Umbilical cord (tissue), 1 donor: ENCODE measurements at regions not wholly inside any gene's neighbourhood (a gene's known extent, or its start where the extent isn't known, plus 50 kb on each side); places are given as distances from the start of the nearest gene placed in this dataset.

ENCODE experiments used
- DNase-seq: peaks from one replicate; pipeline ENCODE4 v3.0.0-alpha.2; 2015; ENCODE audit warnings: low spot score

GRCh38 chr4:30783751-30784150 is 63.6 kb downstream of the PCDH7 start:
- no peak for DNase-seq

GRCh38 chr4:30789219-30789671 is 69.1 kb downstream of the PCDH7 start:
- DNase-seq, result peak; percentile 55

DNA sequence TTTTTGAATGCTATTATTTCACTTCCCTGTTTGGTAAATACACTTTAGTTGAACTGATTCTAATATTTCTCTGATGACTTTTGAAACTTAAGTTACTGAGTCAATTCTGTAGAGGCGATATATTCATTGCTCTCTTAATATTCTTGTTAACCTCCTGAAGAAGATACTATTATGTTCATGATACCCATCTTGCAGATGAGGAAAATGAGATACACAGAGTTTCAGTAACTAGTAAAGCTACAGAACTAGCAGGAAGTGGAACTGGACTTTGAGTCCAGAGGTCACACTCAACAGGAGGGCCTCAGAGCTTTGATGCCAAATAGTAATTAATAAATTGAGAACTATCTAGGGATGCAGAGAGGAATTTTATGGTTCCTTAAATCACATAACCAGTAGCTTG is 70.0 kb downstream of the PCDH7 start:
- DNase-seq, result no peak

GRCh38 chr4:30790998-30791397 is 70.8 kb downstream of the PCDH7 start:
- DNase-seq, result no peak

GRCh38 chr4:30792601-30793000 is 72.4 kb downstream of the PCDH7 start:
- DNase-seq, result peak; percentile 70

DNA sequence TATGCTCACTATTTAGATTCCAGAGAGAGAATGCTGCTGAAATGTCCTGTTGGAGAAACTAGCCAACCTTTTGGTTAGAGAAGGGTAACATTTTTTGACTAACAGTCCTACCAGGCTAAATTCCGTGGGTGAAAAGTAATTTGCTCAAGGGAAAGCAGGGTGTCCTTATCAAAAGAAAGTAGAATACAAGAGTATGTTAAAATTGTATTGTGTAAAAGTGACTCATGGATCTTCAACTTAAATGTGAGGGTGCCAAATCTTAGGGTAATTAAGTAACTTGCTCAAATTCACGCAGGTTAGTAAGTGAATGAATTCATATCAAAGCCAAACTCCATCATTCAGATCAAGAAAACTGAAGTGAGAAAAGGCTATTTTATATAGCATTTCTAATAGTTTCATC is 81.7 kb downstream of the PCDH7 start:
- no peak for DNase-seq

GRCh38 chr4:30802622-30803323 is 82.6 kb downstream of the PCDH7 start:
- DNase-seq, result no peak

- no peak for DNase-seq
Observed at GRCh38 chr4:30808276-30808675, 88.1 kb downstream of the PCDH7 start.

GRCh38 chr4:30811296-30811695 is 91.1 kb downstream of the PCDH7 start:
- no peak for DNase-seq

GRCh38 chr4:30815685-30816084 is 95.5 kb downstream of the PCDH7 start:
- no peak for DNase-seq

- DNase-seq, result no peak
Observed at GRCh38 chr4:30817447-30817846, 97.3 kb downstream of the PCDH7 start.

DNA sequence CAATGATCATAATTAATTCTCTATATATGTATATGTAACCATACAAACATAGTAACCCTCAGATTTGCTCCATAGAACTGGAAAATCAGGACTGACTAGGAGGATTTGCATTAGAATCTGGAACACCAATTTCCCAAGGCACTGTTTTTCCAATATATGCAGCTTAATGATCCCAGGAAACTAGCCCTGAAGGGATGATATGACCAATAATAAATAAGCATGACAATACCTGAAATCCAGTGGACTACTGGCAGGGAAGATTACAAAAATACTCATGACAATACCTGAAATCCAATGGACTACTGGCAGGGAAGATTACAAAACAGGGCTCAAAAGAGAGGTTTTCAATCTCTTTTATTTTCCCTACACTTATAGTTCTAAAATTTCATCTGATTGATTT is 98.4 kb downstream of the PCDH7 start:
- DNase-seq, result no peak

DNA sequence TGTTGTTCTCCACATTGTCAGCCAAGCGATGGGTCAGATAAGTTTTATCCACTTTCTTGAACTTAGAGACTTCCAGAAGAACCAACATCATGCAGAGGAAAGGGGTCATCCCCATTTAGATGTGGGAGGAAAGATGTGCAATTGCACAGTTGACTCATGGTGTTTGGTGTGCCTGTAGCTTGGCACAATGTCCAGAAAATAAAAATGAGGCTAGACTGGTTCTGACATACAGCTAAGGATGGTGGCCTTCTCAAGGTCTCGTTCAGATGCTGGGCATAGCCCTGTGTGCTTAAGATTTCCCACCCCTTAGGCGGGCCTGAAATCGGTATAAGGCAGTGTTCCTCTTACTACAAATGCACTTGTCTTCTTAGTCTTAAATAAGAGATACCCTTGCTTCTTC is 101.1 kb downstream of the PCDH7 start:
- no peak for DNase-seq

- DNase-seq, result peak; percentile 45
Observed at GRCh38 chr4:30821859-30822612, 101.9 kb downstream of the PCDH7 start.

DNA sequence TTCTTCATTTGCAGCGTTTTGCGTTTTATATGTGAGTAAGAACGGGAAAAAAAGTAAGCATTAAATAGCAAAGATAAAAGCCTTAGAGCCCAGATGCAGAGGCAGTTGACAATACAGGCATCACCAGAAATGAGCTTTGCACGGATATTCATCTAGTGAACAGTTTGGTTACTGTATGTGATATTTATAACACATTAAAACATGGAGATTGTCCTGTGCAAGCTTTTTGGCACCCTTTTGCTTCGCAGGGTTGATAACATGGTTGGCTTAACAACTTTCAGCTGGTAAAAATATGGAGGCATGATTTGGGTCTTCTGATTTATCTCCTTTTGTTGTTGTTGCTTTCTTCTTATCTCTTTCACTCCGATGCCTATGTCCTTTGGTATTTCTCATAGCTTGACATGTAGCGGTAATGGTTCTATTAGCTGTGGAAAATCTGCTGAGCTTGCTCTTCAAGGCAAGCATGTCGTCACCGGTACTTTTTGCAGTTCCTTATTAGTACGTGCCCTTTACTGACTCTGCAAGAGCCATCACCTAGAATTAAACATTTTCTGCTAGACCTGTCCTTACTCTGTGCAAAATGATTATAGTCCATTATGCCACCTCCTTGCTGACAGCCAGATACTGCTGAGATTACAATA is 102.9 kb downstream of the PCDH7 start:
- no peak for DNase-seq

DNA sequence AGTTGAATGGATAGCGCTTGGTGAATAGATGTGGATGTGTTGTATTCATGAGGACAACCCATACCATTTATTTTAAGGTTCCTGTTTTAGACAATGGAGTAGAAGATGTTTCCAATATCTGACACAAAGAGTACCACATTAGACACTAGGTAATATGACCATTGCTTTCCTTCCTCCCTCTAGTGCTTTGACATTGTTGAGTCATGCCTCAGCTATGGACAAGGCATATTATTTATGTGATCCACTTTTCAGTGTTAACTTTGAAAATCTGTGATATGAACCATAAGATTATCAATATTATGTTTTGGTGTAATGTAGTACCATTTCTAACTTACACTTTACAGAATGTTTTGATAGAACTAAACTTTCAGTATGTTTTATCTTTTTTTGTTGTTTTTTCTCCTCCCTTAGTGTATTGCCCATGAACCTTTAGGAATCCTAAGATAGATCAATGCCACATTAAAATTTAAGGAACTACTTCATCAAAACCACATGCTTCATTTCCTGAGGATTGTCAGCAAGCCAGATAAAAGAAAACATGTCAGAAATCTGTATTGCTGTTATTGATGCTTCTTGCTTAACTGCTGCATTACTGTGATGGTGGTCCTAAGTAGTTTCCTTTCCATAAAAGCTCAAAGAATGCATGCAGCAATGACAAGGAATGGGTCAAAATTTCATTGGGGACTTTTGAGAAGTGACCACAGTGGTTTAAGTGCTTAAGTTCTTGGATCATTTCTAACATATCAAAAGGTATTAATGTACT is 105.0 kb downstream of the PCDH7 start:
- no peak for DNase-seq

GRCh38 chr4:30828264-30828926 is 108.2 kb downstream of the PCDH7 start:
- no peak for DNase-seq

GRCh38 chr4:30832639-30833038 is 112.5 kb downstream of the PCDH7 start:
- no peak for DNase-seq

- DNase-seq, result no peak
Observed at GRCh38 chr4:30833206-30833605, 113.0 kb downstream of the PCDH7 start.

GRCh38 chr4:30835044-30835443 is 114.9 kb downstream of the PCDH7 start:
- DNase-seq, result no peak

DNA sequence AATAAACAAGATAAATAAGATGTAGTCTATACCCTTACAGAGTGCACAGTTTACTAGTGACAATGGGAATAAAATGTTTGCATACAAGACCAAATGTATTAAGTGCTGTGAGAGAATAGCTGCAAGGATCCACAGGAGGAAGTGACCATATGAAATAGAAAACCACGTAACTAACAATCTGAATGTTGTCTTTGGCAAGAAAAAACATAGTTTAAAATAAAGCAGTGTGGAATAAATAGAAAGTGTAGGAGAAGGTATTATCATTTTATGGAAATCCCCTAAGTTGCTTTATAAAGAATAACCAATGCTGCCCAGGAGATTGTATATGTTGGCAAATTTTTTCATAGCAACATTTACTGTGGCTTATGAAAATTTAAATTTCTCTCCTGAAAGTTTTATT is 116.1 kb downstream of the PCDH7 start:
- DNase-seq, result no peak
